ENCODE measurements at regions not wholly inside any gene's neighbourhood (a gene's known extent, or its start where the extent isn't known, plus 50 kb on each side); places are given as distances from the start of the nearest gene placed in this dataset.

GRCh38 chr7:51701935-51702334 is 385.3 kb upstream of the COBL start:
- peaks cover 0 to 14% (median 0%) of the 10 kb centered on the region in 4 donors for H3K9me3 ChIP-seq
- H3K4me3 ChIP-seq = no peak overlapping the region
- intact Hi-C loops (cut with DNase I; ENCODE audit: low total_unique reads) = no loop called here
- no peaks in the 10 kb centered on the region for H3K4me1 ChIP-seq
- DNase-seq = no peak
- H3K27ac ChIP-seq = no peak overlapping the region
- WGBS, 5 donors = 83 to 89% (median 85%) methylated on average over 2 of the region's 2 CpGs
- H3K36me3 ChIP-seq = no peaks in the 10 kb centered on the region
- TF ChIP-seq POLR2A (IDR thresholded peaks at IDR 0.05) = no peak
- no peak for TF ChIP-seq POLR2AphosphoS5 (IDR thresholded peaks at IDR 0.05)
- TF ChIP-seq, protein P1, sequence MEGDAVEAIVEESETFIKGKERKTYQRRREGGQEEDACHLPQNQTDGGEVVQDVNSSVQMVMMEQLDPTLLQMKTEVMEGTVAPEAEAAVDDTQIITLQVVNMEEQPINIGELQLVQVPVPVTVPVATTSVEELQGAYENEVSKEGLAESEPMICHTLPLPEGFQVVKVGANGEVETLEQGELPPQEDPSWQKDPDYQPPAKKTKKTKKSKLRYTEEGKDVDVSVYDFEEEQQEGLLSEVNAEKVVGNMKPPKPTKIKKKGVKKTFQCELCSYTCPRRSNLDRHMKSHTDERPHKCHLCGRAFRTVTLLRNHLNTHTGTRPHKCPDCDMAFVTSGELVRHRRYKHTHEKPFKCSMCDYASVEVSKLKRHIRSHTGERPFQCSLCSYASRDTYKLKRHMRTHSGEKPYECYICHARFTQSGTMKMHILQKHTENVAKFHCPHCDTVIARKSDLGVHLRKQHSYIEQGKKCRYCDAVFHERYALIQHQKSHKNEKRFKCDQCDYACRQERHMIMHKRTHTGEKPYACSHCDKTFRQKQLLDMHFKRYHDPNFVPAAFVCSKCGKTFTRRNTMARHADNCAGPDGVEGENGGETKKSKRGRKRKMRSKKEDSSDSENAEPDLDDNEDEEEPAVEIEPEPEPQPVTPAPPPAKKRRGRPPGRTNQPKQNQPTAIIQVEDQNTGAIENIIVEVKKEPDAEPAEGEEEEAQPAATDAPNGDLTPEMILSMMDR (IDR thresholded peaks at IDR 0.05) = no peak
- TF ChIP-seq EP300 (IDR thresholded peaks at IDR 0.05) = no peak
- no peaks in the 10 kb centered on the region for H3K27me3 ChIP-seq

DNA sequence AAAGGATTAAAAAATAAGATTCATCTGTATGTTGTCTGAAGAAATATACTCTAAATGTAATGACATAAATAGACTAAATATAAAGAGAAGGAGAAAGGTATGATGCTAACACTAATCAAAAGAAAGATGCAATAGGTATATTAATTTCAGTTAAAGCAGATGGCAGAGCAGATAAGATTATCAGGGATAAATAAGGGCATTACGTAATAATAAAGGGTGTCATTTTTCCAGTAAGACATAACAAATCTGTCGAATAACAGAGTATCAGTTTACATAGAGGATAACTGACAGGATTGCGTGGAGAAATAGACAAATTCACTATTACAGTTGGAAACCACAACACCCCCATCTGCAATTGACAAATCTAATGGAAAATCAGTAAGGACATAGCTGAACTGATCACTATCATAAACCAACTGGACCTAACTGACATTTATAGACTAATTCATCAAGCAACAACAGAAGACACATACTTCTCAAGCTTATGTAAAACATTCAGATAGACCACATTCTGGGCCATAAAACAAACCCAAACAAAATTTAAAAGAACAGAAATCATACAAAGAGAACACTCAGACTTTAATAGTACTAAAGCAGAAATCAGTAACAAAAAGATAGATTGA is 384.1 kb upstream of the COBL start:
- intact Hi-C loops (cut with DNase I; ENCODE audit: low total_unique reads) = no loop called here
- WGBS, 5 donors = 71 to 92% (median 82%) methylated on average over 3 of the region's 3 CpGs

DNA sequence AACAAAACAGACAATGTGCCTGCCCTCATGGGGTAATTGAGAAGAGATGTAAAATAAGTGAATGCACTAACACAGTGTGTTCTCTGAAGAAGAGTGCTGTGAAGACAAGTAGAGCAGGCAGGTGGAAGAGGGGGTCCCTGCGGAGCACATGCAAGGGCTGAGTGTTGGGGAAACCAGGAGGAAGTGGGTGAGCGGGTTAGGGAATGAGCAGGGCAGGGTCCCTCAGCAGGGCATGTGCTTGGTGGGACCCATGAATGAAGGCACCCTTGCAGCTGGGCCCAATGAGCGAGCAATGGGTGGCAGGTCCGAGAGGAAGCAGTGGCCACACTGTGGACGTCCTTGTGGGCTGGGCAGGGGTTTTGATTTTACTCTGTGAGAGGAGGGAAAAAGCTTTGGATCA is 376.6 kb upstream of the COBL start:
- WGBS, 5 donors = 76 to 87% (median 82%) methylated on average over 5 of the region's 5 CpGs
- Histone ChIP-seq H3K27ac (no peak overlapping the region), H3K4me1 (no peaks in the 10 kb centered on the region), H3K27me3 (no peaks in the 10 kb centered on the region), H3K36me3 (no peaks in the 10 kb centered on the region), H3K9me3 (no peaks in the 10 kb centered on the region), H3K4me3 (no peak overlapping the region)
- DNase-seq = no peak
- intact Hi-C loops (cut with DNase I; ENCODE audit: low total_unique reads) = no loop called here
- no peak for TF ChIP-seq POLR2A (IDR thresholded peaks at IDR 0.05)
- TF ChIP-seq POLR2AphosphoS5 (IDR thresholded peaks at IDR 0.05) = no peak
- TF ChIP-seq EP300 (IDR thresholded peaks at IDR 0.05) = no peak
- TF ChIP-seq, protein P1 (IDR thresholded peaks at IDR 0.05) = no peak

More for the DNA sequence above, 384.1 kb upstream of the COBL start:
- H3K9me3 ChIP-seq = peaks cover 0 to 14% (median 0%) of the 10 kb centered on the region in 4 donors
- no peaks in the 10 kb centered on the region for H3K27me3 ChIP-seq
- DNase-seq = no peak
- no peaks in the 10 kb centered on the region for H3K4me1 ChIP-seq
- no peaks in the 10 kb centered on the region for H3K36me3 ChIP-seq
- H3K4me3 ChIP-seq = no peak overlapping the region
- TF ChIP-seq POLR2AphosphoS5 (IDR thresholded peaks at IDR 0.05) = no peak
- TF ChIP-seq POLR2A (IDR thresholded peaks at IDR 0.05) = no peak
- TF ChIP-seq, protein P1 (IDR thresholded peaks at IDR 0.05) = no peak
- TF ChIP-seq EP300 (IDR thresholded peaks at IDR 0.05) = no peak
- H3K27ac ChIP-seq = no peak overlapping the region

GRCh38 chr7:51689547-51689946 is 372.9 kb upstream of the COBL start:
- H3K4me3 ChIP-seq = no peak overlapping the region
- no peaks in the 10 kb centered on the region for H3K27me3 ChIP-seq
- H3K27ac ChIP-seq = no peak overlapping the region
- TF ChIP-seq POLR2A (IDR thresholded peaks at IDR 0.05) = no peak
- TF ChIP-seq, protein P1 (IDR thresholded peaks at IDR 0.05) = no peak
- no peak for TF ChIP-seq EP300 (IDR thresholded peaks at IDR 0.05)
- TF ChIP-seq POLR2AphosphoS5 (IDR thresholded peaks at IDR 0.05) = no peak
- H3K9me3 ChIP-seq = no peaks in the 10 kb centered on the region
- no peak for DNase-seq
- H3K4me1 ChIP-seq = no peaks in the 10 kb centered on the region
- no peaks in the 10 kb centered on the region for H3K36me3 ChIP-seq
- intact Hi-C loops (cut with DNase I; ENCODE audit: low total_unique reads) = no loop called here
- 70 to 81% (median 77%) methylated on average over 3 of the region's 3 CpGs for WGBS, 5 donors
